ENCODE measurements at regions not wholly inside any gene's neighbourhood (a gene's known extent, or its start where the extent isn't known, plus 50 kb on each side); places are given as distances from the start of the nearest gene placed in this dataset.

DNA sequence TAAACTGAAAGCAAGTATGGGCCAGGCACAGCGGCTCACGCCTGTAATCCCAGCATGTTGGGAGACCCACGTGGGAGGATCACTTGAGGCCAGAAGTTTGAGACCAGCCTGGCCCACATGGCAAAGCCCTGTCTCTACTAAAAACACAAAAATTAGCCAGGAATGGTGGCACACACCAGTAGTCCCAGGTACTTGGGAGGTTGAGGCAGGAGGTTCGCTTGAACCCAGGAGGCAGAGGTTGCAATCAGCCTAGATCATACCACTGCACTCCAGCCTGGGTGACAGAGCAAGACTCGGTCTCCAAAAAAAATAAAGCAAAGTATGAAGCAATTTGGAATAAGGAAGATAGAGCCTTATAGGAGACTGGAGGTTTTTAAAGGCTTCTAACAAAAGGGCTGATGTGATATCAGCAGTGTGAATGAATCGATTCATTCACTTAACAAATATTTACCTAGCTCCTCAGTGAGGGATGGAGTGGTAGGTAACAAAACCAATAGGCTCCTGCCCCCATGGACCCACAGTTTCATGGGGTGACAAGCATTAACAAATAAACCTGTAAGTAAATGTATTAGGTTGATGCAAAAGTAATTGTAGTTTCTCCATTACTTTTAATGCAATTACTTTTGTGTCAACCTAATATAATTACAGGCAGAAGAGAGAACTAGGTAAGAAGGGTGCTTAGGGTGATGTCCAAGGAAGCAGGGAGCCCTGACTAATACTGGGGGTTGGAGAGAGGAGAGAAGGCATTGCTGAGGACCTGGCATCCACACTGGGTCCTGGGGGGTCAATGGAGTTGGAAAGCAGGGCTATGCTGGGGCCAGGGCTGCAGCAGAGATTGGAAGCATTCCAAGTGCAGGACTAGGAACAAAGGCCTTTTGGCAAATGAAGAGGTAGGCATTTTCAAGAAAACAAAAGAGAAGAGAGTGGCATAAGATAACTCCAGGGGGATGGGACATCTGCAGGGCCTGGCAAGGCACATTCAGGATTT is 195.4 kb upstream of the ARL4C start:
- DNase-seq (peak in 1 of 3 donors; percentile 57), ATAC-seq (peak; percentile 15 to 44 (median 24))
- 79% methylated on average over 6 of the region's 6 CpGs for WGBS (ENCODE audit: insufficient coverage, low coverage, low lambda C conversion rate, missing lambda C conversion rate)
- no peaks in the 10 kb centered on the region for H3K27me3 ChIP-seq
- no peak for TF ChIP-seq POLR2A (IDR thresholded peaks at IDR 0.05)
- TF ChIP-seq, protein P1, sequence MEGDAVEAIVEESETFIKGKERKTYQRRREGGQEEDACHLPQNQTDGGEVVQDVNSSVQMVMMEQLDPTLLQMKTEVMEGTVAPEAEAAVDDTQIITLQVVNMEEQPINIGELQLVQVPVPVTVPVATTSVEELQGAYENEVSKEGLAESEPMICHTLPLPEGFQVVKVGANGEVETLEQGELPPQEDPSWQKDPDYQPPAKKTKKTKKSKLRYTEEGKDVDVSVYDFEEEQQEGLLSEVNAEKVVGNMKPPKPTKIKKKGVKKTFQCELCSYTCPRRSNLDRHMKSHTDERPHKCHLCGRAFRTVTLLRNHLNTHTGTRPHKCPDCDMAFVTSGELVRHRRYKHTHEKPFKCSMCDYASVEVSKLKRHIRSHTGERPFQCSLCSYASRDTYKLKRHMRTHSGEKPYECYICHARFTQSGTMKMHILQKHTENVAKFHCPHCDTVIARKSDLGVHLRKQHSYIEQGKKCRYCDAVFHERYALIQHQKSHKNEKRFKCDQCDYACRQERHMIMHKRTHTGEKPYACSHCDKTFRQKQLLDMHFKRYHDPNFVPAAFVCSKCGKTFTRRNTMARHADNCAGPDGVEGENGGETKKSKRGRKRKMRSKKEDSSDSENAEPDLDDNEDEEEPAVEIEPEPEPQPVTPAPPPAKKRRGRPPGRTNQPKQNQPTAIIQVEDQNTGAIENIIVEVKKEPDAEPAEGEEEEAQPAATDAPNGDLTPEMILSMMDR (IDR thresholded peaks at IDR 0.05), result no peak
- H3K4me3 ChIP-seq, result no peak overlapping the region
- H3K27ac ChIP-seq, result no peak overlapping the region
- H3K4me1 ChIP-seq, result peaks cover 0 to 49% (median 21%) of the 10 kb centered on the region in 4 donors
- peaks cover 0 to 4% (median 0%) of the 10 kb centered on the region in 4 donors for H3K9me3 ChIP-seq
- H3K36me3 ChIP-seq, result no peaks in the 10 kb centered on the region
- intact Hi-C loops (cut with DNase I), result no loop called here

DNA sequence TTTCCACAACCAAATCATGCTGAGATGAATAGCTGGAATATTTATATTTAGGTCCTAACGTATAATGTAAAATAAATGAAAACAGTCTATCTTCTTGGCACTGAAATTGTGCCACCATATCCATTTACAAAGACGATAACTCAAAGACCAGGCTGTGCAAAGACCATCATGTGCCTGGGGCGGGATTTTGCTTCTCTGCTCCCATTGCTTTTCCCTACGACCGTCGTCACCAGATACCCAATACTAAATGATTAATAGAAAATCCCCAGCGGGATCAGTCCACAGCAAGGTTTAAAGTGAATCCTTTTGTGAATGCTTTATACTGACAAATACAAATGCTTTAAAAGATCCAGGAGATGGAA is 194.3 kb upstream of the ARL4C start:
- Histone ChIP-seq H3K27ac (no peak overlapping the region), H3K4me3 (no peak overlapping the region), H3K4me1 (peaks cover 0 to 48% (median 20%) of the 10 kb centered on the region in 4 donors), H3K9me3 (no peaks in the 10 kb centered on the region), H3K27me3 (no peaks in the 10 kb centered on the region), H3K36me3 (no peaks in the 10 kb centered on the region)
- ATAC-seq, result no peak
- no peak for TF ChIP-seq POLR2A (IDR thresholded peaks at IDR 0.05)
- TF ChIP-seq, protein P1 (IDR thresholded peaks at IDR 0.05), result no peak
- intact Hi-C loops (cut with DNase I), result no loop called here
- 40% methylated on average over 7 of the region's 7 CpGs for WGBS (ENCODE audit: insufficient coverage, low coverage, low lambda C conversion rate, missing lambda C conversion rate)
- DNase-seq, result no peak

GRCh38 chr2:234690569-234691213 is 193.8 kb upstream of the ARL4C start:
- DNase-seq, result no peak
- Histone ChIP-seq H3K36me3 (no peaks in the 10 kb centered on the region), H3K4me1 (peaks cover 0 to 48% (median 20%) of the 10 kb centered on the region in 4 donors), H3K27me3 (no peaks in the 10 kb centered on the region), H3K4me3 (no peak overlapping the region), H3K9me3 (no peaks in the 10 kb centered on the region), H3K27ac (peak overlapping the region in 1 of 3 donors; percentile 13)
- peak in 3 of 4 donors; percentile 18 to 38 (median 33) for ATAC-seq
- TF ChIP-seq, protein P1 (IDR thresholded peaks at IDR 0.05), result no peak
- no peak for TF ChIP-seq POLR2A (IDR thresholded peaks at IDR 0.05)
- intact Hi-C loops (cut with DNase I), result no loop called here
- 21% methylated on average over 6 of the region's 8 CpGs for WGBS (ENCODE audit: insufficient coverage, low coverage, low lambda C conversion rate, missing lambda C conversion rate)

GRCh38 chr2:234689911-234690379 is 193.1 kb upstream of the ARL4C start:
- Histone ChIP-seq H3K27ac (peak overlapping the region in 2 of 3 donors; percentile 47 to 57), H3K9me3 (no peaks in the 10 kb centered on the region), H3K4me1 (peaks cover 0 to 48% (median 20%) of the 10 kb centered on the region in 4 donors), H3K4me3 (no peak overlapping the region), H3K27me3 (no peaks in the 10 kb centered on the region), H3K36me3 (no peaks in the 10 kb centered on the region)
- DNase-seq (no peak), ATAC-seq (no peak)
- 60% methylated on average over 1 of the region's 10 CpGs for WGBS (ENCODE audit: insufficient coverage, low coverage, low lambda C conversion rate, missing lambda C conversion rate)
- TF ChIP-seq, protein P1 (IDR thresholded peaks at IDR 0.05), result no peak
- TF ChIP-seq POLR2A (IDR thresholded peaks at IDR 0.05), result no peak
- intact Hi-C loops (cut with DNase I), result no loop called here
